MG63 (cell line): ENCODE measurements at regions not wholly inside any gene's neighbourhood (a gene's known extent, or its start where the extent isn't known, plus 50 kb on each side); places are given as distances from the start of the nearest gene placed in this dataset.
"Not testable (repeated sequence)": the region's sequence is repeated elsewhere in the genome, so short reads cannot be mapped to it uniquely, and the experiment has no call there.

Source experiments
- DNase-seq: peaks from one replicate; pipeline ENCODE4 v3.0.0-alpha.2; 2020
- H3K27me3 ChIP-seq: fragments of 250-450 bp; sonication (Bioruptor Pico); 2 replicates; pipeline ENCODE4 v1.5.1; 2020; ENCODE audit warnings: mild to moderate bottlenecking, moderate library complexity
- H3K36me3 ChIP-seq: fragments of 250-450 bp; sonication (Bioruptor Pico); 2 replicates; pipeline ENCODE4 v1.5.1; 2020; ENCODE audit warnings: mild to moderate bottlenecking, moderate library complexity
- H3K4me3 ChIP-seq: fragments of 250-450 bp; sonication (Bioruptor Pico); 2 replicates; pipeline ENCODE4 v1.5.1; 2020; ENCODE audit warnings: mild to moderate bottlenecking, moderate library complexity
- H3K9me3 ChIP-seq: fragments of 250-450 bp; sonication (Bioruptor Pico); 2 replicates; pipeline ENCODE4 v1.5.1; 2020; ENCODE audit warnings: mild to moderate bottlenecking, moderate library complexity

DNA sequence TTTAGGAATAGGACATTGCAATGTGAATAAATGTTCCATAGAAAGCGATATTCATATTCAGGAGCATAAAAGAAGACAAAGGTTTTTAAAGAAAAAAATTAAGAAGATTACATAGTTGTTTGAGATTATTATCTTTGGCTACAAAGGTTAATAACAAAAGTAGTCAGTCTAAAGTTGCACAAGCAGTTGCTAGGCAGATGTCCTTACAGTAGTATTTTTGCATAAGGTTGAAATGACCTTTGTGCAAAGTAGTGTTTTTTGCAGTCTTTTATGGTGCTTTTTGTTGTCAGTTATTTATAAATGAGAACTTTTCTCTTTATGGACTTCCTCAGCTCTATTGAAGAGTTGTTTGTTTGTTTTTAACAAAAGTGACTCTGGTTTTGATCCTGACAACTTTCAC is 447.8 kb downstream of the AMY1C start:
- DNase-seq = no peak
- no peaks in the 10 kb centered on the region; the same call in 1 of the 2 replicates for H3K9me3 ChIP-seq

DNA sequence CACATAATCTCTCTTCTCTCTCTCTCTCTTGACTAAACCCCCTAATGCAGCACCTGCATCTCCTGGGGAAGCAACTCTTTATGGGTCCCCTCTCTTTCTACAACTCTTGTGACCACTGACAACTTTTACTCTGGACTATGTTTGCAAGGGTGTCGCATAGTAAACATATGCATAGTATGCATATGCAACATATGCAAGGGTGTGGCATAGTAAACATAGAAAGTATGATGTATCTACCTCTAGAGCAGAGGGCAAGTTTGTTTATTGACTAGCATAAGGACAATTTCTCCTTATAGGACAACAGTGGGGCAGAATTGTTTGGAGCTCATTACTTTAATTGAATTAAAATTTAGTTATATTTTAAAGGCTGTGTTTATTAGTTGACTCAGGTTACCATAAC is 462.5 kb downstream of the AMY1C start:
- no peaks in the 10 kb centered on the region for H3K27me3 ChIP-seq
- no peaks in the 10 kb centered on the region for H3K36me3 ChIP-seq
- no peaks in the 10 kb centered on the region for H3K9me3 ChIP-seq
- DNase-seq = no peak
- H3K4me3 ChIP-seq = no peak overlapping the region

More for the DNA sequence above, 447.8 kb downstream of the AMY1C start:
- H3K36me3 ChIP-seq = no peaks in the 10 kb centered on the region
- no peak overlapping the region for H3K4me3 ChIP-seq
- no peaks in the 10 kb centered on the region for H3K27me3 ChIP-seq

DNA sequence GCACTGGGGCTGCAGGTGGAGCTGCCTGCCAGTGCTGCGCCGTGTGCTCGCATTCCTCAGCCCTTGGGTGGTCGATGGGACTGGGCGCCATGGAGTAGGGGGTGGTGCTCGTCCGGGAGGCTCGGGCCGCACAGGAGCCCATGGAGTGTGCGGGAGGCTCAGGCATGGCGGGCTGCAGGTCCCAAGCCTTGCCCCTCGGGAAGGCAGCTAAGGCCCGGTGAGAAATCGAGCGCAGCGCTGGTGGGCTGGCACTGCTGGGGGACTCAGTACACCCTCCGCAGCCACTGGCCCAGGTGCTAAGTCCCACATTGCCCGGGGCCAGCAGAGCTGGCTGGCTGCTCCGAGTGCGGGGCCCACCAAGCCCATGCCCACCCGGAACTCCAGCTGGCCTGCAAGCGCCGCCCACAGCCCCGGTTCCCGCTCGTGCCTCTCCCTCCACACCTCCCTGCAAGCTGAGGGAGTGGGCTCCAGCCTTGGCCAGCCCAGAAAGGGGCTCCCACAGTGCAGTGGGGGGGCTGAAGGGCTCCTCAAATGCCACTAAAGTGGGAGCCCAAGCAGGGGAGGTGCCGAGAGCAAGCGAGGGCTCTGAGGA is 467.8 kb downstream of the AMY1C start:
- DNase-seq, H3K9me3 ChIP-seq, H3K4me3 ChIP-seq, H3K27me3 ChIP-seq, H3K36me3 ChIP-seq: not testable (repeated sequence)

DNA sequence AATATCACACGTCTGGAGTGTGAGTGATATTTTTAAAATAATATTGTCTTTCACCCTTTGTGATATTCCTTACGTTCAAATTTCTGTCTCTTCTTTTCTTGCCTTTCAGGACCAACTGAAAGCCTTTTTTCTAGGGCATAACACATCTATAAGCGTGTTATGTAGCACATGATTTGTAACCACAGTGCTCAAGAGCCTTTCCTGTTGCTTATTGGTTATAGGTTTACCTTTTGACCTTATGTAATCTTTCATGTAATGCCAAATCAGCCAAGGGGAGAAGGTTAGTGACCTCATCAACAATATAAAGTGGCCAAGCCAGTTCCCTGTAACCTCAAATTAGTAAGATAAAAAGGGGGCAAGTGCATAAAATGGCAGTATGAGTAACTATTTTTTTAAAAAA is 480.2 kb downstream of the AMY1C start:
- Histone ChIP-seq H3K36me3 (no peaks in the 10 kb centered on the region), H3K9me3 (no peaks in the 10 kb centered on the region), H3K27me3 (no peaks in the 10 kb centered on the region), H3K4me3 (no peak overlapping the region)
- DNase-seq = no peak

DNA sequence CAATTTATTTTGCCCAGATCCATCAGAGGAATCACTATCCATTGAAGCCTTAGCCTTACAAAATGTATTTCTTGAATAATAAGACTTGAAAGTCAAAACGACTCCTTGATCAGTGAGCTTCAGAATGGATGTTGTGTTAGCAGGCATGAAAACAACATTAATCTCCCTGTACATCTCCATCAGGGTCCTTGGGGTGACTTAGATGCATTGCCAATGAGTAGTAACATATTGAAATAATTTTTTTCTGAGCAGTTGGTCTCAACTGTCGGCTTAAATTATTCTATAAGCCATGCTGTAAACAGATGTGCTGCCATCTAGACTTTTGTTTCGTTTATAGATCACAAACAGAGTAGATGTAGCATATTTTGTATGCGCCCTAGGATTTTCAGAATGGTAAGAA is 482.0 kb downstream of the AMY1C start:
- H3K36me3 ChIP-seq = no peaks in the 10 kb centered on the region
- H3K27me3 ChIP-seq = no peaks in the 10 kb centered on the region
- no peaks in the 10 kb centered on the region for H3K9me3 ChIP-seq
- no peak for DNase-seq
- no peak overlapping the region for H3K4me3 ChIP-seq

DNA sequence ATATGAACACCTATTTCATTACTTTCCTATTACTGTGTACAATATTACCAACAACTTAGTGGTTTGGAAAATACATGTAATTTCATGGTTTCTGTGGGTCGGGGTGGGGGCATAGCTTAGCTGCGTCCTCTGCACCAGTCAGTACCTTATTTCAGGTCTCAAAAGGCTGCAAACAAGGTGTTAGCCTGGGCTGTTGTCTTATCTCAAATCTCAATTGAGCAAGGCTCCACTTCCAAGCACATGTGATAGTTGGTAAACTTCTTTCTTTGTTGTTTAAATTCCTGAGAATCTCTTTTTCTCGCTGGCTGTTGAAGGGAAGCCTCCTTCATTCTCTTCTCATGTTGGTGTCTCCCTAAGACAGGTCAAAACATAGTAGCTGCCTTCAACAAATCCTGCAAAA is 485.4 kb downstream of the AMY1C start:
- Histone ChIP-seq H3K9me3 (no peaks in the 10 kb centered on the region), H3K36me3 (no peaks in the 10 kb centered on the region), H3K27me3 (no peaks in the 10 kb centered on the region), H3K4me3 (no peak overlapping the region)
- DNase-seq = no peak

DNA sequence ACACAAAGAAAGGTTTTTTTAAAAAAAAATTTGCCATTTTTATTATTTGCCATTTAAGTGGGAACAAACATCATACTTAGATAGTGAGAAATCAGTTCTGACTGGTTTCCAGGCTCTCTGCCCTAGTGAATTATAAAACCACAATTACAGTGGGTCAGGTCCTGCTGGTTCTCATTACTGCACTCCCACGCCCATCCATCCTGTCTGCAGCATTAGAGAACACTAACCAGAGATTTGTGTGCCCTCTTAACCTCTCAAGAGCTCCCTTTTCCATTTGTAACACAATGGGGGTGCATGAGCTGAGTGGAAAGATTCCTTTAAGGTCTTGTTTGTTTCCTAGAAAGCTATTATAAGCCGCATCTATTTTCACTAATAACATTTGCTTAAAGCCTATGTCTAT is 489.3 kb downstream of the AMY1C start:
- Histone ChIP-seq H3K36me3 (no peaks in the 10 kb centered on the region), H3K9me3 (no peaks in the 10 kb centered on the region), H3K4me3 (no peak overlapping the region), H3K27me3 (no peaks in the 10 kb centered on the region)
- DNase-seq = no peak

DNA sequence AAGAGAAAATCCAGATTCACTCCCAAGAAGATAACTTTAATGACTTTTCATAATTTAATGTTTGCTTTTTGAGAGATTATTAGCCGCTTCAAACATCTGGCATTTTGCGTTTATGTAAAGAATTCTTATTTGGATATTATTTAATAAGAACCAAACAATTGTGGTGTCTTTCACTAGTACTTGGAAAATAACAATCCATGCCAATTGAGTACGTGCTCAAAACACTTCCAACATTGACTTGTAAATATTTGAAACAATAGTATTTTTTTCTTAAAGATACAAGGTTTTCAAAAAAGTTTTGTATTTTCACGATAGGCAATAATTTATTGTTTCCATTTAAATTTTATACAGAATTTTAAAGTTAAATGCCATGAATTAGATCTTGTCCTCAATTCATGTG is 498.7 kb downstream of the AMY1C start:
- no peak overlapping the region for H3K4me3 ChIP-seq
- no peak for DNase-seq
- no peaks in the 10 kb centered on the region for H3K36me3 ChIP-seq
- H3K9me3 ChIP-seq = no peaks in the 10 kb centered on the region
- no peaks in the 10 kb centered on the region for H3K27me3 ChIP-seq

DNA sequence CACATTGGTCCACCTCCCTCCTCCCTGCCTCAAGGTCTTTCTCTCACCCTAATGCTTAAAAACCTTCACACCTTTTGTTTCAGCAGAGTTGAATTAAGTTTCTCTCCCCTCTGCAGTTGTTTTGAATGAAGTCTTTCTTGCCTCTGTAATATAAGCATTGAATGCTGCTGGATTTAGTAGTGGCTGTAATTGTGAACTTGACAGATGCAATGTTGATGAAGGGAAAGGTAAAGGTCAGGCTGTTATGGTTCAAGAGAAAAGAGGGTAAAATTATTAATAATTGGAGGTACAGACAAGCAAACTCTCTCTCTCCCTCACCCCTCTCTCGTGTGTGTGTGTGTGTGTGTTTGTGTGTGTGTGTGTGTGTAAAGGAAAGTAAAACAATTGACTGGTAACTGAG is 509.8 kb downstream of the AMY1C start:
- no peak for DNase-seq
- Histone ChIP-seq H3K9me3 (no peaks in the 10 kb centered on the region), H3K4me3 (no peak overlapping the region), H3K27me3 (no peaks in the 10 kb centered on the region), H3K36me3 (no peaks in the 10 kb centered on the region)

DNA sequence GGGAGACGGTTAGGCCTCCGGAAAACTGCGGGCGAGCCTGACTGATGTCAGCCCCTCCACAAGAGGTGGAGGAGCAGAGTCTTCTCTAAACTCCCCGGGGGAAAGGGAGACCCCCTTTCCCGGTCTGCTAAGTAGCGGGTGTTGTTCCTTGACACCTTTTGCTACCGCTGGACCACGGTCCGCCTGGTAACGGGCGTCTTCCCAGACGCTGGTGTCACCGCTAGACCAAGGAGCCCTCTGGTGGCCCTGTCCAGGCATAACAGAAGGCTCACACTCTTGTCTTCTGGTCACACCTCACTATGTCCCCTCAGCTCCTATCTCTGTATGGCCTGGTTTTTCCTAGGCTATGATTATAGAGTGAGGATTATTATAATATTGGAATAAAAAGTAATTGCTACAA is 513.4 kb downstream of the AMY1C start:
- not testable (repeated sequence) for DNase-seq, H3K36me3 ChIP-seq, H3K4me3 ChIP-seq, H3K9me3 ChIP-seq, H3K27me3 ChIP-seq

DNA sequence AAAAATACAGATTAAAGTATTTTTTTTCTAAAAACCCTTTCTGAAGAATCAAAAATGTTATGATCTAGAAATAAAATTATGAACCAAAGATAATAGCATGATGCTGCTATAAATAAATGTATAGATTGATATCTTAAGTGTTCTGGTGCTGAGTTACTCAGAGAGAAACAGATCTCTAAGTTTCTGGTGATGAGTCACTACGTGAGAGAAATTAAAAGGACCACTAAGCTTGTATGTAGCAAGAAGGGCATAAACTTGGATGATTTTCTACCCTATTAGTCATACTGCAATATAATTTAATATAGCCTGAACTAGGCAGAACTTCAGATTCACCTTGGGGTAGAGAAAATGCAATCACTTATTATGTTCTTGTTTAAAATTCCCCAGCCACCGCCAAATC is 514.8 kb downstream of the AMY1C start:
- H3K27me3 ChIP-seq = no peaks in the 10 kb centered on the region

DNA sequence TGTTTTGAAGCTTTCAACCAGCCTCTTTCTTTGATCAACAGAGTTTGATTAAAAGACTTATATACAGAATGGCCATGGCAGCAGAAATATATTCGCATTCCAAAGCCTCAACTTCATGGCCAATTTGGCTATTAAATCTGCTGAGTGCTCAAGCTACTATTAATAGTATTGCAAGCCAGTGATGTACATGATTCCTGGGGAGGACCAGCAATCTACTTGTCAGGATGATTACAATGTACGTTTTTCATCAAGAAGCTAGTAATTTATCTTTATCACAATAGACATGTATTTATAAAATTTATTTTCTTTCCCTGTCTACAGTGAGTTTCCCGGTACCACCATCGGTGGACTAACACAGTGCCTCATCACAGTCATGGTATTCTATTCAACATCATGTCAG is 515.5 kb downstream of the AMY1C start:
- H3K4me3 ChIP-seq = no peak overlapping the region
- H3K27me3 ChIP-seq = no peaks in the 10 kb centered on the region
- no peaks in the 10 kb centered on the region for H3K36me3 ChIP-seq
- DNase-seq = no peak
- no peaks in the 10 kb centered on the region for H3K9me3 ChIP-seq

More for the DNA sequence above, 514.8 kb downstream of the AMY1C start:
- Histone ChIP-seq H3K9me3 (no peaks in the 10 kb centered on the region), H3K4me3 (no peak overlapping the region), H3K36me3 (no peaks in the 10 kb centered on the region)
- DNase-seq = no peak

DNA sequence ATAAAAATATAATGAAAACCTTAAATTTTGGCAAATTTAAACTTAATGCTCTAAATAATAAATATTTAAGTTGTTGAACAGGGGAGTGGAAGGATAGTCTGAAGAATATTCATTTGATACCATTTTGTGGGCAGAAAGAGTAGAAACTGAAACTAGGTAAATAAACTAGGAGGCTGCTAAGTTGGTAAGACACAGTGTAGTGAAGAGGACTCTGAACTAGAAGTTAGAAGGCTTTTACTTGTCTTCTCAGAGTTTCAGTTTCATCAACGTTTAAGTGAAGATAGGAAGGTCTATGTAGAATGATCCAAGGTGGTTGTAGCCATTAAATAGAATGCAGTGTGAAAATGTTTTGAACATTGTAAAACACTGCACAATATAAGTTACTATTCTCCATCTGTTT is 516.9 kb downstream of the AMY1C start:
- no peak overlapping the region for H3K4me3 ChIP-seq
- no peaks in the 10 kb centered on the region for H3K9me3 ChIP-seq
- DNase-seq = no peak
- H3K36me3 ChIP-seq = no peaks in the 10 kb centered on the region
- no peaks in the 10 kb centered on the region for H3K27me3 ChIP-seq

DNA sequence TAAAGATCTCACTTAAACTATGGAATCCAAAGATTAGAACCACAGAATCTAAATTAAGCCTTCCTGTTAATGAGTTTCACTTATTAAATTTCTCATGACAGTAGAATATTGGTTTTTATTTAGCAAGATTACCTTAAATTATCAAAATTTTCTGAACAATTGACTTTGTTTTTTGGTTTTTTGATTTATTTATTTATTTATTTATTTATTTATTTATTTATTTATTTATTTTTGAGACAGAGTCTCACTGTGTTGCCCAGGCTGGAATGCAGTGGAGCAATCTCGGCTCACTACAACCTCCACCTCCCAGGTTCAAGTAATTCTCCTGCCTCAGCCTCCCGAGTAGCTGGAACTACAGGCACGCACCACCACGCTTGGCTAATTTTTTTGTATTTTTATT is 538.6 kb downstream of the AMY1C start:
- not testable (repeated sequence) for H3K9me3 ChIP-seq, DNase-seq, H3K27me3 ChIP-seq, H3K36me3 ChIP-seq, H3K4me3 ChIP-seq

DNA sequence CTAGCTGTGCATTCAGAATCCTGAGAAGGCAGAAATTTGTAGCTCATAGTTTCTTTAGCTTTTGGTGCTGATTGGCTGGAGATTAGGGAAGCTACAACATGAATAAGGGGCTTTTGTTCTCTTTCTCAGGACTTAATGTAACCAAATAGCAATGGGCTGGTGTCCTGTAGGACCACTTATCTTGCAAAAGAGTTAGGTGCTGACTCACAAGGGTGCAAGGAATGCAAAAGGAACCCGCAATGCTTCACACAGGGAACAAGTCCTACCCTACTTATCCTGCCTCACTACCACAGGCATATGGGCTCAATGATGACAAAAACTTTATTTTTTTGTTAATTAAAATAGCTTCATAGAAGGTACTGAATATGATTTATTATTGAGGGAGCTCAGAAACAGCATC is 541.5 kb downstream of the AMY1C start:
- Histone ChIP-seq H3K9me3 (no peaks in the 10 kb centered on the region), H3K4me3 (no peak overlapping the region), H3K27me3 (no peaks in the 10 kb centered on the region), H3K36me3 (no peaks in the 10 kb centered on the region)
- DNase-seq = no peak

DNA sequence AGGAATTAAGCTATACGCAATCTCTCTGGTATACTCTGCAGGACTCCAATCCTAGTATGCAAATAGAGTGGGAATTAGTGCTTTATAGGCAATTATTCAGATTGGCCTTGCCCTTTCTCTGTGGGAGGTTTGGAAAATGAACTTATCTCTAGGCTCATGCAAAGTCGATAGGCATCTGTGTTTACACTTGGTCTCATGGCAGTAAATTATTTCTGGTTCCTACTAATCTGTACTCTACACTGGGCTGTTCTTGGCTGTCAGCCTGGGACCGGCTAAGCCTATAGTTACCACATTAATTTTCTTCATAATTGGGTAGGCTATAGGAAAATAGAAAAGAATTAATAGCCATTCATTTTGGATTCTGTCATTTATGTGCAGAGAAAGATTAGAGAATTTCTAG is 544.6 kb downstream of the AMY1C start:
- Histone ChIP-seq H3K9me3 (no peaks in the 10 kb centered on the region), H3K36me3 (no peaks in the 10 kb centered on the region), H3K27me3 (no peaks in the 10 kb centered on the region), H3K4me3 (no peak overlapping the region)
- DNase-seq = no peak

DNA sequence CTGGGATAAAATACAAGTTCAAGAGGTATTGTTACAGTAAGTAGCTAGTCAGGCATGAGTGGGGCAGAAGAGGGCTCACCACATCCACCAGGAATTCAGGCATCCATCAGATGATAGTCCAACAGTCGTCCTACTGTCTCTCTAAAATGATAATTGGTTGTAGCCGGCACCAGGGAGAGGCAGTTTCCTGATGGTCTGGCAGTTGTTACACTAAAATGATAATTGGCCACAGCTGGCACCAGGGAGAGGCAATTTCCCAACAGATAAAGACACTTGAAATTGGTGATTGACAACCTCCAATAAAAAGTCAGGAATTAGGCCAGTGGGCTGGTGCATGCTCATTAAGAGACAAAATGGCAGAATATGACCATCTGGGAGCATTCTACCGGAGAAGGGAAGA is 545.8 kb downstream of the AMY1C start:
- H3K4me3 ChIP-seq = no peak overlapping the region
- no peaks in the 10 kb centered on the region for H3K27me3 ChIP-seq
- DNase-seq = no peak
- no peaks in the 10 kb centered on the region for H3K36me3 ChIP-seq
- no peaks in the 10 kb centered on the region for H3K9me3 ChIP-seq

DNA sequence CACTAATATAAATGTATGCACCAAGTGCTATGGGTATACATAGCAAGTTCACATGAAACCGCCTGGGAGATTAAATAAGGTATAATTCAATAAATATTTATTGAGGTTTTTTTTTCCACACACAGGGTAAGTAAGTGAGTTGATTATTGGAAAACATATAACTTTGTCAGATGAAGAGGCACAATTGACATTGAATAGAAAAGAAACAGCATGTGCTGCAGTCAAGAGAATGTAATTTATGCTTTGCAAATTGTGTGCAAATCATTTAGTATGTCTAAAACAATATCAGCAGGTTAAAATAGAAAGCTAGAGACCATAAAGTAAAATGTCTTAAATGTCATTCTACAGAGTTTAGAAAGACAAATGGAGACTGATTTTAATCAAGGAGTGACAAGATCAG is 560.0 kb downstream of the AMY1C start:
- Histone ChIP-seq H3K27me3 (no peaks in the 10 kb centered on the region), H3K9me3 (no peaks in the 10 kb centered on the region), H3K4me3 (no peak overlapping the region), H3K36me3 (no peaks in the 10 kb centered on the region)
- DNase-seq = no peak

DNA sequence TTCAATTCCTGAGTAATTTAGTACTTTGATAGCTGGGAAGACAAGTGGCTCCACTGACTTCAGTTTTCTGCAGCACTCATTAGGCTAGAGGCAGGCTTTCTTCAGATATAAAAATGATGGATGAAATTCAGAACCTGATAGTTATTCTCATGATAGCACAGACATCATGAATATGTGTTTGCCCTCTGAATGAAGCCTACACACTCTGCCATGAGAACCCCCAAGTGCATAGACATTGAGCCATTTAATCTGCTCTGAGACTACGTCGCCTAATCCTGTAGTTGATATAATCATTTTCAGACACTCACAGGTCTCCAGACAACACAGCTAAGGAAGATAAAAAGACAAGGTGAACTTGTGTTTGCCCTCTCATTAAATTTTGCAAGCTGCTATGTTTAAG is 566.1 kb downstream of the AMY1C start:
- Histone ChIP-seq H3K9me3 (no peaks in the 10 kb centered on the region), H3K4me3 (no peak overlapping the region), H3K27me3 (no peaks in the 10 kb centered on the region), H3K36me3 (no peaks in the 10 kb centered on the region)
- DNase-seq = no peak
